AG09309 (cell line): ENCODE measurements at regions not wholly inside any gene's neighbourhood (a gene's known extent, or its start where the extent isn't known, plus 50 kb on each side); places are given as distances from the start of the nearest gene placed in this dataset.

ENCODE experiments used
- DNase-seq: peaks from one replicate; pipeline ENCODE4 v3.0.0-alpha.2; 2010; ENCODE audit warnings: low read depth
- H3K4me3 ChIP-seq: 2 replicates; pipeline ENCODE4 v1.5.1; 2011; ENCODE audit warnings: mild to moderate bottlenecking, low read depth, low read length, moderate library complexity; ENCODE audit not compliant: control insufficient read depth
- CTCF ChIP-seq: IDR thresholded peaks from 2 replicates; pipeline ENCODE4 v1.5.1; 2011; ENCODE audit warnings: mild to moderate bottlenecking, low read depth, low read length, inconsistent platforms; ENCODE audit not compliant: insufficient read depth, control insufficient read depth; ENCODE audit errors: missing control alignments

DNA sequence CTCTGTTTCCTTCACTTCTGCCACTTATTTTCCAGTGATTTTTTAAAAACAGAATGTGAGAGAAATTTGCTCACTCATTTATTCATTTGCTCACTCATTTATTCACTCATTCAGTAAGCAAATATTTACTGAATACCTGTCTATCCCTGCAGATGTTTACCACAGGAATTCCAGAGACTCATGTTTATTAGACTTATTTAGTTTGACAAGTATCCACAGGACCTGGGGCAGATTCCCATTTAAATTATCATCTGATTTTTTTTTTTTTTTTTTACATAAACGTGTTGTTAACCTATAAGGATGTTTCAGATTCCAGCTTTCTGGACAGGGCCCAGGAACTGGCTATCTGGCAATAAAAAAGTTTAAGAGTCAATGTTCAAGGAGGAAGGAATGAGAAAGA is 175.1 kb upstream of the ERBB4 start:
- no peak for TF ChIP-seq CTCF
- H3K4me3 ChIP-seq, result no peak overlapping the region
- no peak for DNase-seq

DNA sequence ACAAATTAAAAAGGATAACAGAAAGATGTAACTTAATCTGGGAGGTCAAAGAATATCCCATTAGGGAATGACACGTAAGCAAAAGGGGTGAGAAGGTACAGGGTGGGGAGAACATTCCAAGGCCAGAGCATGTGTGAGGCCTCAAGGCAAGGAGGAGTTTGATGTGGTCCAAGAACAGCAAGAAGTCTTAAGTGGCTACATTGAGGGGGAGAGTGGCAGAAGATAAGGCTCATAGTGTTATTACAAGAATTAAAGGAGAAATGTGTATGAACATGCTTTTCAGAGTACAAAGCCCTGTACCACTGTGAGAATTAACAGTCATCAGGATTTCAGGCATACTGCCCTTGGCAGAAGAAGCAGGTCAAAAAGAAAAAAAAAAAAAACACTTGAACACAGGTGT is 174.4 kb upstream of the ERBB4 start:
- TF ChIP-seq CTCF, result no peak
- no peak overlapping the region for H3K4me3 ChIP-seq
- DNase-seq, result no peak

- H3K4me3 ChIP-seq, result no peak overlapping the region
- DNase-seq, result no peak
- no peak for TF ChIP-seq CTCF
Measured at GRCh38 chr2:212712466-212712865, 173.9 kb upstream of the ERBB4 start.

- no peak for TF ChIP-seq CTCF
- no peak overlapping the region for H3K4me3 ChIP-seq
- peak; percentile 67 for DNase-seq
Measured at GRCh38 chr2:212711856-212712255, 173.3 kb upstream of the ERBB4 start.

DNA sequence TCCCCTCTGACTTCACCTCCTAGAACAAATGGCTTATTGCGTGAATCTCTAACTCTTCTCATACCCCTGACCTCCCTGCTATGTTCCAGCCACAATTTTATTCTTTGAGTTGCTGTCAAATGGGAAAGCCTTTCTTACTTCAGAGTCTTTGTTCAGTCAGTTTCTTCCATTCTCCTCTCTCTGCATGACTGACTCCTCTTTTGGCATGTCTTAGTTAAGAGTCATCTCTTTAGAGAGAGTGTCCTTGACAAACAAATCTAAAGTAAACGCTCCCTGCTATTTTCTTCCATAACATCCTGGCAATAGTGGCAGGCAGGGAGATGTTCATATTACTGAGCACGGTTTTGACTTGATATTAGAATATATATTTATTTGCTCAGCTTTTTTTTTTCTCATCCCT is 170.7 kb upstream of the ERBB4 start:
- TF ChIP-seq CTCF, result no peak
- no peak overlapping the region for H3K4me3 ChIP-seq

DNA sequence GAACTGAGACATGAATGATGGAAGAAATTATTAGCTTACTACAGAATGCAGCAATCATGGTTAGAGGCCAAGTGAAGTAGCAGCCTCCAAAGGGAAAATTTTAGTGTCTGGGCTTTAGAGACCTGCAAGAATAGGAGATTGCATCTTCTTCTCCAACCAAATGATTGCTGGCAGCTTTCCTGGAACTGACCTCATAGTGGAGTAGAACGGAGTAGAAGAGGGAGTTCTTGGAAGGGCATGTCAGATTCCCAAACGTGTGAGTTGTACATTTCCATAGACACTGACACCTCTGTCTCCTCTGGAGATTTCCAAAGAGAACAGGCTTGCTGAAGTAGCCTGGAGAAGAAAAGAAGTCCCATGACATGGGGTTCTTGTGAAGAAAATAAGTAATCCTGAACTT is 169.8 kb upstream of the ERBB4 start:
- H3K4me3 ChIP-seq, result no peak overlapping the region
- TF ChIP-seq CTCF, result no peak
- no peak for DNase-seq

More for the DNA sequence above, 170.7 kb upstream of the ERBB4 start:
- DNase-seq, result no peak

GRCh38 chr2:212695426-212695825 is 156.8 kb upstream of the ERBB4 start:
- no peak for TF ChIP-seq CTCF
- no peak for DNase-seq
- no peak overlapping the region for H3K4me3 ChIP-seq
